WTC11 (cell line): ENCODE measurements at regions not wholly inside any gene's neighbourhood (a gene's known extent, or its start where the extent isn't known, plus 50 kb on each side); places are given as distances from the start of the nearest gene placed in this dataset.

Source experiments
- ATAC-seq: fragments of 200-7000 bp; cut with Tn5 transposase; 2 replicates; pipeline ENCODE4 v1.10.0; 2021; ENCODE audit warnings: mild to moderate bottlenecking, moderate library complexity
- CTCF ChIA-PET: fragments of 300-600 bp; sonication (Branson Sonifier 250); formaldehyde crosslinking; loops from one replicate; lab custom pipeline; 2021; ENCODE audit warnings: antibody characterized with exemption; lab: Charles Lee
- POLR2A ChIA-PET: fragments of 350-600 bp; sonication (Branson Sonifier 250); formaldehyde crosslinking; loops from one replicate; lab custom pipeline; 2021; ENCODE audit warnings: antibody characterized with exemption; lab: Charles Lee
- DNase-seq: peaks from one replicate; pipeline ENCODE4 v3.0.0; 2021; ENCODE audit warnings: low spot score
- H3K27ac Mint-ChIP-seq: 2 replicates; pipeline ENCODE4 v1.8.0; 2021; ENCODE audit warnings: mixed read lengths
- H3K27me3 Mint-ChIP-seq: 2 replicates; pipeline ENCODE4 v1.8.0; 2021; ENCODE audit warnings: low read depth, mild to moderate bottlenecking, moderate library complexity, mixed read lengths
- H3K36me3 Mint-ChIP-seq: 2 replicates; pipeline ENCODE4 v1.8.0; 2021; ENCODE audit warnings: mixed read lengths
- H3K4me1 Mint-ChIP-seq: 2 replicates; pipeline ENCODE4 v1.8.0; 2022; ENCODE audit warnings: mixed read lengths
- H3K4me3 Mint-ChIP-seq: 2 replicates; pipeline ENCODE4 v1.8.0; 2021; ENCODE audit warnings: mild to moderate bottlenecking, moderate library complexity, mixed read lengths
- H3K9me3 Mint-ChIP-seq: 2 replicates; pipeline ENCODE4 v1.8.0; 2021; ENCODE audit warnings: mixed read lengths
- ATF1 ChIP-seq: sonication (generic); formaldehyde crosslinking; IDR thresholded peaks from 2 replicates; pipeline ENCODE4 v1.8.1; 2023; ENCODE audit warnings: mild to moderate bottlenecking, moderate library complexity, missing genetic modification reagents
- CBFB ChIP-seq: sonication (generic); formaldehyde crosslinking; IDR thresholded peaks from 2 replicates; pipeline ENCODE4 v1.8.1; 2022; ENCODE audit warnings: mild to moderate bottlenecking, low read depth, missing genetic modification reagents
- CREM ChIP-seq: sonication (generic); formaldehyde crosslinking; IDR thresholded peaks from 2 replicates; pipeline ENCODE4 v1.8.1; 2022; ENCODE audit warnings: mild to moderate bottlenecking, missing genetic modification reagents, moderate library complexity
- ESRRA ChIP-seq: sonication (generic); formaldehyde crosslinking; IDR thresholded peaks from 2 replicates; pipeline ENCODE4 v1.8.1; 2022; ENCODE audit warnings: mild to moderate bottlenecking, missing genetic modification reagents, borderline replicate concordance
- ETV6 ChIP-seq: sonication (generic); formaldehyde crosslinking; IDR thresholded peaks from 2 replicates; pipeline ENCODE4 v1.8.1; 2022; ENCODE audit warnings: mild to moderate bottlenecking, missing genetic modification reagents
- FOXK1 ChIP-seq: sonication (generic); formaldehyde crosslinking; IDR thresholded peaks from 2 replicates; pipeline ENCODE4 v1.8.0; 2022; ENCODE audit warnings: mild to moderate bottlenecking, moderate library complexity, missing genetic modification reagents
- GABPB1 ChIP-seq: sonication (generic); formaldehyde crosslinking; IDR thresholded peaks from 2 replicates; pipeline ENCODE4 v1.8.1; 2023; ENCODE audit warnings: mild to moderate bottlenecking, missing genetic modification reagents
- GRHL2 ChIP-seq: fragments of 250-450 bp; sonication (Bioruptor Pico); IDR thresholded peaks from 2 replicates; pipeline ENCODE4 v1.8.0; 2022; ENCODE audit warnings: mild to moderate bottlenecking, moderate library complexity; ENCODE audit not compliant: insufficient replicate concordance, severe bottlenecking
- GTF2I ChIP-seq: fragments of 250-450 bp; sonication (Bioruptor Pico); conservative IDR thresholded peaks from 2 replicates; pipeline ENCODE4 v1.4.0; 2021; ENCODE audit warnings: mild to moderate bottlenecking
- JAZF1 ChIP-seq: fragments of 250-450 bp; sonication (Bioruptor Pico); IDR thresholded peaks from 2 replicates; pipeline ENCODE4 v1.9.0; 2021; ENCODE audit warnings: moderate library complexity, mild to moderate bottlenecking, inconsistent platforms
- MYBL2 ChIP-seq: sonication (generic); formaldehyde crosslinking; IDR thresholded peaks from 2 replicates; pipeline ENCODE4 v1.8.1; 2023; ENCODE audit warnings: mild to moderate bottlenecking, moderate library complexity, missing genetic modification reagents
- NFATC4 ChIP-seq: fragments of 250-450 bp; sonication (Bioruptor Pico); IDR thresholded peaks from 2 replicates; pipeline ENCODE4 v1.9.0; 2021; ENCODE audit warnings: mild to moderate bottlenecking
- NFE2L1 ChIP-seq: sonication (generic); formaldehyde crosslinking; IDR thresholded peaks from 2 replicates; pipeline ENCODE4 v1.8.1; 2023; ENCODE audit warnings: missing genetic modification reagents
- NFYB ChIP-seq: sonication (generic); formaldehyde crosslinking; conservative IDR thresholded peaks from 2 replicates; pipeline ENCODE4 v1.8.0; 2022; ENCODE audit warnings: low read depth, missing genetic modification reagents
- TP53 ChIP-seq: sonication (generic); formaldehyde crosslinking; IDR thresholded peaks from 2 replicates; pipeline ENCODE4 v1.8.1; 2023; ENCODE audit warnings: mild to moderate bottlenecking, missing genetic modification reagents
- ZNF317 ChIP-seq: sonication (generic); formaldehyde crosslinking; IDR thresholded peaks from 2 replicates; pipeline ENCODE4 v1.8.1; 2023; ENCODE audit warnings: low read depth, mild to moderate bottlenecking, moderate library complexity, missing genetic modification reagents, borderline replicate concordance
- TF ChIP-seq, protein P1 (sequence below): sonication (generic); formaldehyde crosslinking; IDR thresholded peaks from 2 replicates; pipeline ENCODE4 v1.8.1; 2023; ENCODE audit warnings: mild to moderate bottlenecking, missing genetic modification reagents, moderate library complexity
- TF ChIP-seq, protein P2 (sequence below): sonication (generic); formaldehyde crosslinking; IDR thresholded peaks from 2 replicates; pipeline ENCODE4 v1.8.0; 2022; ENCODE audit warnings: mild to moderate bottlenecking, missing genetic modification reagents
- TF ChIP-seq, protein P3 (sequence below): sonication (generic); formaldehyde crosslinking; IDR thresholded peaks from 2 replicates; pipeline ENCODE4 v1.8.1; 2022; ENCODE audit warnings: mild to moderate bottlenecking, moderate library complexity, missing genetic modification reagents
- TF ChIP-seq, protein P4 (sequence below): fragments of 250-450 bp; sonication (Bioruptor Pico); IDR thresholded peaks from 2 replicates; pipeline ENCODE4 v2.1.2; 2022; ENCODE audit warnings: mild to moderate bottlenecking, moderate library complexity
- TF ChIP-seq, protein P5 (sequence below): sonication (generic); formaldehyde crosslinking; IDR thresholded peaks from 2 replicates; pipeline ENCODE4 v1.8.0; 2023; ENCODE audit warnings: missing genetic modification reagents

DNA sequence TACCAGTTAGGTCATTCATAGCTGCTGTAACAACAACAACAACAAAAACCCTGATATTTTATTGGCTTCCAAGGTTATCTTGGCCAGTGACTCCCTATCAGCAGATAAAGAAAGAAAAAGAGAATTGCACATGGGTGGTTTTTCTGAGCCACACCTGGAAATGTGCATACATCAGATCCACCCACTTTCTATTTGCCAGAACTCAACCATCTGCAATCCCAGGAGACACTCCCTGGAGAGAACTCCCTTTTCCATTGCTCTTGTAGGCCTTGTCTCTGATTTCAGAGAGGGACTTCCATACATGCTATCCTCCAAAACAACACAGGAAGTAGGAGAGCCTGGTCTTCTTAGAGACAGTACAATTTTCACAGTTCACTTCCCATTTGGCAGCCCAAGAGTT lies 74.9 kb upstream of the ZC3H11B start:
- ATAC-seq (no peak), DNase-seq (no peak)
- Mint-ChIP-seq H3K36me3 (no peaks in the 10 kb centered on the region), H3K4me3 (no peak overlapping the region), H3K27me3 (no peaks in the 10 kb centered on the region), H3K9me3 (no peaks in the 10 kb centered on the region), H3K4me1 (peaks cover 6% of the 10 kb centered on the region), H3K27ac (no peak overlapping the region)
- CTCF ChIA-PET: interaction anchor here (0.7 kb wide), 1 partner anchor 208 kb away, joined by 3 read pairs; no protein-coding TSS in a partner anchor
- POLR2A ChIA-PET: no interaction called here
- TF ChIP-seq NFE2L1 (CRISPR knock-in tag): no peak
- TF ChIP-seq ESRRA (CRISPR knock-in tag): no peak
- no peak for TF ChIP-seq CREM (CRISPR knock-in tag)
- TF ChIP-seq, protein P1, sequence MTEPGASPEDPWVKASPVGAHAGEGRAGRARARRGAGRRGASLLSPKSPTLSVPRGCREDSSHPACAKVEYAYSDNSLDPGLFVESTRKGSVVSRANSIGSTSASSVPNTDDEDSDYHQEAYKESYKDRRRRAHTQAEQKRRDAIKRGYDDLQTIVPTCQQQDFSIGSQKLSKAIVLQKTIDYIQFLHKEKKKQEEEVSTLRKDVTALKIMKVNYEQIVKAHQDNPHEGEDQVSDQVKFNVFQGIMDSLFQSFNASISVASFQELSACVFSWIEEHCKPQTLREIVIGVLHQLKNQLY (CRISPR knock-in tag): no peak
- TF ChIP-seq GABPB1 (CRISPR knock-in tag): no peak
- no peak for TF ChIP-seq GTF2I (CRISPR knock-in tag)
- no peak for TF ChIP-seq NFATC4 (CRISPR knock-in tag)
- TF ChIP-seq, protein P2, sequence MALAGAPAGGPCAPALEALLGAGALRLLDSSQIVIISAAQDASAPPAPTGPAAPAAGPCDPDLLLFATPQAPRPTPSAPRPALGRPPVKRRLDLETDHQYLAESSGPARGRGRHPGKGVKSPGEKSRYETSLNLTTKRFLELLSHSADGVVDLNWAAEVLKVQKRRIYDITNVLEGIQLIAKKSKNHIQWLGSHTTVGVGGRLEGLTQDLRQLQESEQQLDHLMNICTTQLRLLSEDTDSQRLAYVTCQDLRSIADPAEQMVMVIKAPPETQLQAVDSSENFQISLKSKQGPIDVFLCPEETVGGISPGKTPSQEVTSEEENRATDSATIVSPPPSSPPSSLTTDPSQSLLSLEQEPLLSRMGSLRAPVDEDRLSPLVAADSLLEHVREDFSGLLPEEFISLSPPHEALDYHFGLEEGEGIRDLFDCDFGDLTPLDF (CRISPR knock-in tag): no peak

DNA sequence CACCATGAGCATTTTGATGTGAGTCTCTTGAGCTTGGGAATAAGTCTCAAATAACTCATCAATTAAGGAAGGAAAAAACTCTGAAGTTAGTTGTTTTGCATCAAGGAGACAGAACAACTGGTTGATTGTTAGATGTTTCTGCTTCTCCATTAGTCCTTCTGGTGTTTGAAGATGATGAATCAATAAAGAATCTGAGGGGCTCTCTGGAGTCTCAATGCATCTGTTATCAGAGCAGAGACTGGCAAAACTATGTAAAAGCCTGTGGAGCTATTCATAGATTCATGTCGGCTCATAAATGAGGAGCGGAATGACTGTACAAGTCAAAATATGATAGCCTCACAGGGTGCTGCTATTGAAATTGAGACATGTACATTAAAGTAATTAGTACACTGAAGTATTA lies 73.3 kb upstream of the ZC3H11B start:
- Mint-ChIP-seq H3K4me3 (no peak overlapping the region), H3K36me3 (no peaks in the 10 kb centered on the region), H3K27ac (no peak overlapping the region), H3K27me3 (no peaks in the 10 kb centered on the region), H3K4me1 (peaks cover 6% of the 10 kb centered on the region), H3K9me3 (no peaks in the 10 kb centered on the region)
- TF ChIP-seq NFYB (CRISPR knock-in tag) (no peak), TP53 (CRISPR knock-in tag) (no peak), GRHL2 (CRISPR knock-in tag) (no peak), MYBL2 (CRISPR knock-in tag) (no peak)
- TF ChIP-seq, protein P3, sequence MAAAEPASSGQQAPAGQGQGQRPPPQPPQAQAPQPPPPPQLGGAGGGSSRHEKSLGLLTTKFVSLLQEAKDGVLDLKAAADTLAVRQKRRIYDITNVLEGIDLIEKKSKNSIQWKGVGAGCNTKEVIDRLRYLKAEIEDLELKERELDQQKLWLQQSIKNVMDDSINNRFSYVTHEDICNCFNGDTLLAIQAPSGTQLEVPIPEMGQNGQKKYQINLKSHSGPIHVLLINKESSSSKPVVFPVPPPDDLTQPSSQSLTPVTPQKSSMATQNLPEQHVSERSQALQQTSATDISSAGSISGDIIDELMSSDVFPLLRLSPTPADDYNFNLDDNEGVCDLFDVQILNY (CRISPR knock-in tag): no peak
- TF ChIP-seq, protein P4, sequence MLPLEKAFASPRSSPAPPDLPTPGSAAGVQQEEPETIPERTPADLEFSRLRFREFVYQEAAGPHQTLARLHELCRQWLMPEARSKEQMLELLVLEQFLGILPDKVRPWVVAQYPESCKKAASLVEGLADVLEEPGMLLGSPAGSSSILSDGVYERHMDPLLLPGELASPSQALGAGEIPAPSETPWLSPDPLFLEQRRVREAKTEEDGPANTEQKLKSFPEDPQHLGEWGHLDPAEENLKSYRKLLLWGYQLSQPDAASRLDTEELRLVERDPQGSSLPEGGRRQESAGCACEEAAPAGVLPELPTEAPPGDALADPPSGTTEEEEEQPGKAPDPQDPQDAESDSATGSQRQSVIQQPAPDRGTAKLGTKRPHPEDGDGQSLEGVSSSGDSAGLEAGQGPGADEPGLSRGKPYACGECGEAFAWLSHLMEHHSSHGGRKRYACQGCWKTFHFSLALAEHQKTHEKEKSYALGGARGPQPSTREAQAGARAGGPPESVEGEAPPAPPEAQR: no peak
- ChIA-PET CTCF (no interaction called here), POLR2A (no interaction called here)
- ATAC-seq (no peak), DNase-seq (no peak)

DNA sequence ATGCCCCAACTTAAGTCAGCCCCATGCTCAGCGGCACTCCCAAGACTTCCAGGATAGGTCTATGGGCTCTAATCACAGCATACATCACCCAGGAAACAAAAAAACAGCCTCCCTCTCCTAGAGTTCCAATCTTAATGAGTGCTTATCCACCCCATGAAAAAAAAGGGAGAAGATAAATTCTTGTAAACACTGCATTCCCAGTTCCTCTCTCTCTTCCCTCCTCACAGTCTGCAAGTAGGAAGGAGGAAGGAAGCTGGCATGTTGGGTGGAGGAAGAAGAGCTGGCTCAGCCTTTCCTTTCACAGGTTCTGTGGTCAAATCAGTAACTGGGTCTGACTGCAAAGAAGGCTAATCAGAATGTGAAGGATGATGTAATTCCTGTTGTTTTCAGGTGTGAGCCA lies 69.9 kb upstream of the ZC3H11B start:
- CTCF ChIA-PET: no interaction called here

More for the DNA sequence above, 69.9 kb upstream of the ZC3H11B start:
- Mint-ChIP-seq H3K36me3 (no peaks in the 10 kb centered on the region), H3K9me3 (no peaks in the 10 kb centered on the region)
- TF ChIP-seq JAZF1 (CRISPR knock-in tag) (no peak), ETV6 (no peak), FOXK1 (no peak), MYBL2 (CRISPR knock-in tag) (no peak), ESRRA (CRISPR knock-in tag) (no peak), ATF1 (no peak), ZNF317 (CRISPR knock-in tag) (no peak), CBFB (CRISPR knock-in tag) (no peak)
- TF ChIP-seq, protein P4: no peak
- TF ChIP-seq, protein P5, sequence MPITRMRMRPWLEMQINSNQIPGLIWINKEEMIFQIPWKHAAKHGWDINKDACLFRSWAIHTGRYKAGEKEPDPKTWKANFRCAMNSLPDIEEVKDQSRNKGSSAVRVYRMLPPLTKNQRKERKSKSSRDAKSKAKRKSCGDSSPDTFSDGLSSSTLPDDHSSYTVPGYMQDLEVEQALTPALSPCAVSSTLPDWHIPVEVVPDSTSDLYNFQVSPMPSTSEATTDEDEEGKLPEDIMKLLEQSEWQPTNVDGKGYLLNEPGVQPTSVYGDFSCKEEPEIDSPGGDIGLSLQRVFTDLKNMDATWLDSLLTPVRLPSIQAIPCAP (CRISPR knock-in tag): no peak
- TF ChIP-seq, all 79 proteins: peak for 0
- no peak for ATAC-seq
- POLR2A ChIA-PET: no interaction called here
- Mint-ChIP-seq H3K4me3 (no peak overlapping the region), H3K27me3 (no peaks in the 10 kb centered on the region), H3K27ac (no peak overlapping the region), H3K4me1 (peaks cover 6% of the 10 kb centered on the region)
- DNase-seq: no peak
